Activated CD8-positive, alpha-beta memory T cell treated with anti-CD3 and anti-CD28 coated beads, Interleukin-2, amount 10 ng/mL, durations not matched to agents 7 days and 5 days (primary cell): ENCODE measurements at regions not wholly inside any gene's neighbourhood (a gene's known extent, or its start where the extent isn't known, plus 50 kb on each side); places are given as distances from the start of the nearest gene placed in this dataset. TPM values are rescaled to one million over a fixed set of nuclear protein-coding genes. Genes with fewer than 3 reads are reported as not detected.
A peak's percentile ranks its signal among the peaks of the same experiment; 100 is the strongest.

Experiments used
- ATAC-seq: fragments of 150-1000 bp; cut with Tn5 transposase; one replicate; pipeline ENCODE4 v1.10.0; 2021; ENCODE audit warnings: moderate library complexity
- CTCF ChIA-PET: fragments of 350-600 bp; sonication (Branson Sonifier 250); formaldehyde crosslinking; loops from one replicate; lab custom pipeline; 2021; ENCODE audit warnings: antibody characterized with exemption; lab: Charles Lee
- DNase-seq: peaks from one replicate; pipeline ENCODE4 v3.0.0-alpha.2; 2020
- H3K27ac Mint-ChIP-seq: one replicate; pipeline ENCODE4 v1.8.0; 2021; ENCODE audit warnings: mild to moderate bottlenecking, mixed read lengths
- H3K27me3 Mint-ChIP-seq: one replicate; pipeline ENCODE4 v1.8.0; 2021; ENCODE audit warnings: mixed read lengths
- H3K36me3 Mint-ChIP-seq: one replicate; pipeline ENCODE4 v1.8.0; 2021; ENCODE audit warnings: mild to moderate bottlenecking, mixed read lengths
- H3K4me1 Mint-ChIP-seq: one replicate; pipeline ENCODE4 v1.8.0; 2021; ENCODE audit warnings: mixed read lengths
- H3K4me3 Mint-ChIP-seq: one replicate; pipeline ENCODE4 v1.8.0; 2021; ENCODE audit warnings: mild to moderate bottlenecking, moderate library complexity, mixed read lengths
- H3K9me3 Mint-ChIP-seq: one replicate; pipeline ENCODE4 v1.8.0; 2022; ENCODE audit warnings: low read depth, mixed read lengths
- microRNA-seq: library from miRNA; unstranded; fragments of <30 nt; microRNA quantifications from one replicate; pipeline ENCODE4 v1.2.0, GENCODE V29; 2022

DNA sequence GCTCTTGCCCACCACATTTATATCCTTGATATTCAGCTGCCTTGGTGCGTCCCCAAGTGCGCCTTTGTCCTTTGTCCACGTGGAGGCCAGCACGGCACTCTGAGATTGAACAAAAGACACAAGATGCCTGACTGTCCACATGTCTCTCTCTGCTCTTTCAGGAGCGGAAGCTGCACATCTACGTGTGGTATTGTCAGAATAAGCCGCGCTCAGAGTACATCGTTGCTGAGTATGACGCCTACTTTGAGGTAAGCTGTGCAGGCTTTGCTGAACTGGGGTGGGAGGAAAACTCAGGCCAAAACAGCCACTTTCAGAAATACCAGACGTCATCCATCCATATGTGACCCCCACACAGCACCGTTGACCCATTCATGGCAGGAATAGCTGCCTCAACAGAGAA, 72.0 kb upstream of the UMPS start:
- Mint-ChIP-seq H3K36me3 (no peaks in the 10 kb centered on the region), H3K4me3 (no peak overlapping the region)

DNA sequence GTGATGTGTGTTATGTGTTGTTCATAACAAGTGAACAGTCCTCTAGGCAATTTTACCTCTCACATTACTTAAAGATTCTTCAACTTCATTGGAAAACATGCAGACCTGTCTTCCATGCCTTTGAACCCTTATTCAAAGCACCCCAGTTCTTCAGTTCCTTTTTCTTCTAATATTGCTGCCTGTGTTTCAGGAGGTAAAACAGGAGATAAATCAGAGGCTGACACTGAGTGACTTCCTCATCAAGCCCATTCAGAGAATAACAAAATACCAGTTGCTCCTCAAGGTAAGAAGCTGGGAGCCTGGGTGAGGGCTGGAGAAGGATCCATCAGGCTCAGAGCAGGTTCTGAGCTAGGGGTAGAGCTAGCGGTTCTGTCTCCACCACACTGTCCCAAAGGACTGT, 71.1 kb upstream of the UMPS start:
- Mint-ChIP-seq H3K9me3 (no peaks in the 10 kb centered on the region), H3K36me3 (no peaks in the 10 kb centered on the region), H3K4me1 (no peaks in the 10 kb centered on the region), H3K27me3 (peaks cover 44% of the 10 kb centered on the region), H3K4me3 (no peak overlapping the region), H3K27ac (no peak overlapping the region)
- ATAC-seq = no peak
- DNase-seq = no peak
- CTCF ChIA-PET = interaction anchor here (0.9 to 1.5 kb wide), 3 partner anchors 8 to 29 kb away, joined by 3 to 5 read pairs (median 4); no protein-coding TSS in a partner anchor

More for the DNA sequence above, 72.0 kb upstream of the UMPS start:
- H3K4me1 Mint-ChIP-seq = no peaks in the 10 kb centered on the region
- no peak overlapping the region for H3K27ac Mint-ChIP-seq
- ATAC-seq (no peak), DNase-seq (no peak)
- no peaks in the 10 kb centered on the region for H3K9me3 Mint-ChIP-seq
- CTCF ChIA-PET = interaction anchor here (1.0 kb wide), 1 partner anchor 9 kb away, joined by 5 read pairs; no protein-coding TSS in a partner anchor
- peaks cover 39% of the 10 kb centered on the region for H3K27me3 Mint-ChIP-seq

DNA sequence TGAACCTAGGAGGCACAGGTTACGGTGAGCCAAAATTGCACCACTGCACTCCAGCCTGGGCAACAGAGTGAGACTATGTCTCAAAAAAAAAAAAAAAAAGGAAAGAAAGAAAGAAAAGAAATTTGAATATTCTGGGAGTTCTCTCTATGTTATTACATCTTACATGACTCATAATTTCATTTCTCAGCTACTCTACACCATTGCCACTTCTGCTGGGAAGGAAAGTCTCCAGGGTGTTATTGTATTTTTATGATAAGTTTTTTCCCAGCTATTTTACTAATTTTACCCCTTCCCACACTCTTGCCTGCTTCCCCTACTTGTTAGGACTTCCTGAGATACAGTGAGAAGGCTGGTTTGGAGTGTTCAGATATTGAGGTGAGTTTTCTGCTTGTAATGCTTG, 69.7 kb upstream of the UMPS start:
- Mint-ChIP-seq H3K27me3 (peaks cover 40% of the 10 kb centered on the region), H3K9me3 (no peaks in the 10 kb centered on the region), H3K4me1 (no peaks in the 10 kb centered on the region), H3K36me3 (no peaks in the 10 kb centered on the region), H3K27ac (no peak overlapping the region), H3K4me3 (no peak overlapping the region)
- CTCF ChIA-PET = interaction anchor here (1.5 kb wide), 1 partner anchor 24 kb away, joined by 4 read pairs; no protein-coding TSS in a partner anchor
- no peak for DNase-seq
- no peak for ATAC-seq

DNA sequence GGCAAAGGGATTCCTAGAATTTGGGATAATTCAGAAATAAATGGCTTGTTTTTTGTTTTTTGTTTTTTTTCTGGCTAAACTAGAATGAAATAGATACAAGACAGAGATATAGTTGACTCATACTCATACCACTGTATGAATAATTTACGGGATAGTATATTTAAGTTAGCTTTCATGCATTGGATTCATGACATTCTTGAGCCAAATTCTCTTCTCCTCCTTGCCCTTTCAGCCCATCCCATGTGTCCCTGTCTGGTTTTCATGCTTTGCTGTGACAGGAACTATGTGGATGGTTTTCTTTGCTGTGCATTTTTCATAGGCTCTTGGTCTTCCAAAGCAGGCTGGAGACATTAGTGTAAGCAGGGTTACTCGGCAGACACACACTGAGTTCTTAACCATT, 66.6 kb upstream of the UMPS start:
- ATAC-seq (no peak), DNase-seq (no peak)
- H3K27ac Mint-ChIP-seq = no peak overlapping the region
- H3K27me3 Mint-ChIP-seq = peaks cover 37% of the 10 kb centered on the region
- H3K36me3 Mint-ChIP-seq = no peaks in the 10 kb centered on the region
- CTCF ChIA-PET = no interaction called here
- H3K9me3 Mint-ChIP-seq = no peaks in the 10 kb centered on the region
- H3K4me1 Mint-ChIP-seq = peaks cover 9% of the 10 kb centered on the region
- no peak overlapping the region for H3K4me3 Mint-ChIP-seq

DNA sequence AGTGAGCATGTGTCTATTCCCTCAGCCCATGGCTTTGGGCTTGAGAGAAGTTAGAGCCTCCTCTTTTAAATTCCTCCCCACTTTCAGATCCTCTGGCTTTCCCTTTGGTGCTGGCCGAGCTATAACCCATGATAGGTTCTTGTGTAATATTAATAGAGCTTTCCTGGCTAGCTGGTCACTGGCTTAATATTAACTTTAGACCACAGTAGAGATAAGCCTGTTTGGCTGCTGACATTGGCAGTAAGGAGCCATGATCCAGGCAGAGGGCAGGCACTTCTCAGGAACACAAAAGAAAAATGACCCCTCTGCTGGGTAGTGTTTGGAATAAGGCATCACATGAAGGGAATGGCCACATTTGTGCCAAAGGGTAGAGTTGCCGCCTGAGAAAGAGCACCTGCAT, 65.4 kb upstream of the UMPS start:
- Mint-ChIP-seq H3K4me3 (no peak overlapping the region), H3K27me3 (peaks cover 37% of the 10 kb centered on the region), H3K36me3 (no peaks in the 10 kb centered on the region), H3K9me3 (no peaks in the 10 kb centered on the region), H3K4me1 (peaks cover 9% of the 10 kb centered on the region), H3K27ac (no peak overlapping the region)
- no peak for DNase-seq
- CTCF ChIA-PET = no interaction called here
- ATAC-seq = no peak

DNA sequence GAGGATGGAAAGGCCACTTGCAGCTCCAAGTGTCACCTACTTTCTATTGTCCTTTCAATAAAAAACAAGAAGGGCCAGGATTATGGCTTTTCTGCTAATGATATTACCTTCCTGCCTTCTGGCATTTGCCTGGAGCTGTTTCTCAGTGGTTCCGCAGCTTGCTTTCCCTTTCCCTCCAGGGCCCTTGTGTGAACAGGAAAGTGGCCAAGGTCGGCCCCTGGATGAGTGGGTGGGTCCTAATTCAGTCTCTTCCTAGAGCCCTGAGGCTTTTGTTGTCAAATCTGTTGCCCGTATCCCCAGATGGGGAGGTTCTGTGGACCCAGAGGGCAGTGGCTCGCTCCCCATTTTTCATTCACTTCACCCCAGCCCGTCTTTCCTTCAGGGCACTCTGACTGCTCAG, 64.2 kb upstream of the UMPS start:
- Mint-ChIP-seq H3K4me3 (no peak overlapping the region), H3K9me3 (peaks cover 4% of the 10 kb centered on the region), H3K36me3 (peaks cover 5% of the 10 kb centered on the region), H3K27ac (no peak overlapping the region), H3K4me1 (peaks cover 14% of the 10 kb centered on the region), H3K27me3 (peaks cover 28% of the 10 kb centered on the region)
- no peak for ATAC-seq
- CTCF ChIA-PET = interaction anchor here (1.6 to 1.7 kb wide), 2 partner anchors 7 to 100 kb away, joined by 5 read pairs; no protein-coding TSS in a partner anchor
- DNase-seq = no peak

DNA sequence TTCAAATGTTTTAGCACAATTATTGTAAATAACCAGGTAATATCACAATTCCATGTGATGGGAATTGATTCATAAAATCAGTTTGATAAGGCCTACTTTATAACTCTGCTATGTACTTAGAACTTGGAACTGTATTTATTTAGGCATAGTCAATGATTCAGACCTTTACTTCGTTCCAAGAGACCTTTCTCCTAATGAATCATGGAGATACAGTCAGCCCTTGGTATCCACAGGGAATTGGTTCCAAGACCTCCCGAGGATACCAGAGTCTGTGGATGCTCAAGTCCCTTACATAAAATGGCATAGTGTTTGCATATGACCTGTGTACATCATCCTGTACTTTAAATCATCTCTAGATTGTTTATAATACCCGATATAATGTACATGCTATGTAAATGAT, 60.8 kb upstream of the UMPS start:
- no peak for ATAC-seq
- no peak for DNase-seq
- Mint-ChIP-seq H3K27ac (no peak overlapping the region), H3K27me3 (peaks cover 7% of the 10 kb centered on the region), H3K36me3 (peaks cover 7% of the 10 kb centered on the region), H3K9me3 (peaks cover 9% of the 10 kb centered on the region), H3K4me3 (no peak overlapping the region), H3K4me1 (peaks cover 22% of the 10 kb centered on the region)
- CTCF ChIA-PET = interaction anchor here (1.2 kb wide), 1 partner anchor 29 kb away, joined by 3 read pairs; no protein-coding TSS in a partner anchor

DNA sequence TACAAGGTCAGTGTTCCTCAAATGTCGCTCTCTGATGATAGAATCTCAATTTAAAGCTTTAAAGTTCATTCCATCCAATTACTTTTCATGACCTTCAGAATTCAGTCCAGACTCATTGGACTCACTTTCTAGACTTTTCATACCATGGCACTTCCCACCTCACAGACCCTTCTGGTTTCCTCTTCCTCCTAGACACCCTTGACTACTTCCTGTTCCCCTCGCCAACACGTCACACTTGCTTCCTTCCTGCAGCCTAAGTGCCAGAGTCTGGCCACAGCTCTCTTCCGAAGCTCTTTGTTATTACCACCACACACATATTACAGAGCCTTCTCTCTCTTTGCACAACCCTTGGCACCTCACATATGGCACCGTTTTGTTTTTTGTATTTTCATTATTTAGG, 59.1 kb upstream of the UMPS start:
- H3K27ac Mint-ChIP-seq = peak overlapping the region; percentile 50
- H3K4me3 Mint-ChIP-seq = no peak overlapping the region
- peaks cover 9% of the 10 kb centered on the region for H3K9me3 Mint-ChIP-seq
- CTCF ChIA-PET = interaction anchor here (1.5 kb wide), 1 partner anchor 18 kb away, joined by 7 read pairs; no protein-coding TSS in a partner anchor
- peaks cover 22% of the 10 kb centered on the region for H3K4me1 Mint-ChIP-seq
- peaks cover 7% of the 10 kb centered on the region for H3K36me3 Mint-ChIP-seq
- DNase-seq = peak; percentile 62
- peak; percentile 63 for ATAC-seq
- H3K27me3 Mint-ChIP-seq = peaks cover 3% of the 10 kb centered on the region

DNA sequence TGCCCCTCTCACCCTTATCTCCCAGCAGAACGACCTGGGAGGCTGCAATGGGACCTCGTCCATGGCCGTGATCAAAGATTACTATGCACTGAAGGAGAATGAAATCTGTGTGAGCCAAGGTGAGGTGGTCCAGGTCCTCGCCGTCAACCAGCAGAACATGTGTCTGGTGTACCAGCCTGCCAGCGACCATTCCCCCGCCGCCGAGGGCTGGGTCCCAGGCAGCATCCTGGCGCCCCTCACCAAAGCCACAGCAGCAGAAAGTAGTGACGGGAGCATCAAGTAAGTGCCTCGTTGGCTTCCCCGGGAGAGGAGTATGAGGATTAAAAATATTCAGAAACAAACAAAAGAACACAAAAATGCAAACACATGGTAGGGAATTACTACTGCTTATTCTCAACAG, 55.9 kb upstream of the UMPS start:
- Mint-ChIP-seq H3K9me3 (peaks cover 9% of the 10 kb centered on the region), H3K4me3 (no peak overlapping the region), H3K27ac (no peak overlapping the region), H3K36me3 (peaks cover 7% of the 10 kb centered on the region), H3K4me1 (peaks cover 13% of the 10 kb centered on the region), H3K27me3 (peaks cover 4% of the 10 kb centered on the region)
- no peak for DNase-seq
- CTCF ChIA-PET = no interaction called here
- no peak for ATAC-seq

DNA sequence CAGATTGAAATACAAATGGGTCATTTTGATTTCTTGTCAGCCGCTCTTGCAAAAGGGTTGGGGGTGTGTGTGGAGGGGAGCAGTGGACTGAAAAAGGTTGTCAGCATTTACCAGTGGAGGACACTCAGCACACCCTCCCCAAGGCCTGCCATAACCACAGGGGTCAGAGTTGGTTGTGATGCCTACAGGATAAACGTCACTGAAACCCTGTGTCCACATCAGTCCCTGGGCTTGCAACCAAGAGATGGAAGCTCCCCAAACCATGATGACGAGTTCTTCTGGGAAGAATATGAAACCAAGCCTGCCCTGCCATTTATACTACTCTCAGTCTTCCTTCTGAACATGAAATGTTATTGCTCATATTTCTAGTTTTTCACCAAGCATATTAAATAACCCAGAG, 54.0 kb upstream of the UMPS start:
- ATAC-seq = no peak
- H3K27me3 Mint-ChIP-seq = peaks cover 5% of the 10 kb centered on the region
- no peak overlapping the region for H3K27ac Mint-ChIP-seq
- CTCF ChIA-PET = interaction anchor here (1.5 kb wide), 1 partner anchor 13 kb away, joined by 5 read pairs; no protein-coding TSS in a partner anchor
- no peak for DNase-seq
- H3K9me3 Mint-ChIP-seq = peaks cover 2% of the 10 kb centered on the region
- no peak overlapping the region for H3K4me3 Mint-ChIP-seq
- H3K36me3 Mint-ChIP-seq = peaks cover under 1% of the 10 kb centered on the region
- peaks cover 6% of the 10 kb centered on the region for H3K4me1 Mint-ChIP-seq

DNA sequence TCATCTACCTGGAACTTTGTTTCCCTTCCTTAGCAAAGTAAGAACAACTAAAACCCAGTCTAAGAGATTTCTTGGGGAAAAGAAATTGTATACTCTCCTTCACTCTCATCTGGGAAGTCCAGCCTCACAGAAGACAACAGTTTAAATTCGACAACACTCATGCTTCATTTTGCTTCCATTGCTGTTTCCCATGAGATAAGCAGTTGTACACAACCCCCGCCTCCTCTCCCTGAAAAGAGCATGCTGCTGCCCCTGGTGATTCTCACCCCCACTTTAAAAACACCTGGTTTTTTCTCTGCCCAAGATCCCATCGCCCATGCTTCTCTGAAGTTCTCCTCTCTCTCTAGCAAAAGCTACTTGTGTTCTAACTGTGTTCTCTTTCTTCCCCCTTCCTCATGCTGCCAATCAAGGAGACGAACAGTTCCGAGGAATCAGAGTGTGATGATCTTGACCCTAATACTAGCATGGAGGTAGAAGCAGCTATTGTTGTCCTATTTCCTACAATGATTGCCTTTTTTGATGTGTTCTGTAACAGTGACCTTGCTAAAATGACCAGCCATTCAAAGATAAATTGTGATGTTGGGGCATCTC, 51.1 kb upstream of the UMPS start:
- ATAC-seq = no peak
- Mint-ChIP-seq H3K27ac (no peak overlapping the region), H3K9me3 (no peaks in the 10 kb centered on the region), H3K4me3 (no peak overlapping the region), H3K4me1 (no peaks in the 10 kb centered on the region), H3K36me3 (no peaks in the 10 kb centered on the region), H3K27me3 (peaks cover 12% of the 10 kb centered on the region)
- DNase-seq = no peak
- CTCF ChIA-PET = interaction anchor here (1.1 to 13.4 kb wide), 2 partner anchors 9 to 116 kb away, joined by 5 to 178 read pairs; no protein-coding TSS in a partner anchor

Small RNAs in the stretch of these regions (microRNA-seq; reads per million reads assigned to microRNA genes)
- not detected for gene MIR5002
- not detected for gene MIR6083
